ENCODE measurements at regions not wholly inside any gene's neighbourhood (a gene's known extent, or its start where the extent isn't known, plus 50 kb on each side); places are given as distances from the start of the nearest gene placed in this dataset.
A peak's percentile ranks its signal among the peaks of the same experiment; 100 is the strongest.

- Histone ChIP-seq H3K9me3 (peaks cover 0 to 9% (median 0%) of the 10 kb centered on the region in 4 donors), H3K27ac (no peak overlapping the region), H3K4me1 (no peaks in the 10 kb centered on the region), H3K4me3 (no peak overlapping the region), H3K27me3 (no peaks in the 10 kb centered on the region), H3K36me3 (no peaks in the 10 kb centered on the region)
- no peak for DNase-seq (ENCODE audit: low spot score in 2 of 2)
- TF ChIP-seq POLR2A (IDR thresholded peaks at IDR 0.05) (no peak), EP300 (IDR thresholded peaks at IDR 0.05) (no peak)
- TF ChIP-seq, protein P1, sequence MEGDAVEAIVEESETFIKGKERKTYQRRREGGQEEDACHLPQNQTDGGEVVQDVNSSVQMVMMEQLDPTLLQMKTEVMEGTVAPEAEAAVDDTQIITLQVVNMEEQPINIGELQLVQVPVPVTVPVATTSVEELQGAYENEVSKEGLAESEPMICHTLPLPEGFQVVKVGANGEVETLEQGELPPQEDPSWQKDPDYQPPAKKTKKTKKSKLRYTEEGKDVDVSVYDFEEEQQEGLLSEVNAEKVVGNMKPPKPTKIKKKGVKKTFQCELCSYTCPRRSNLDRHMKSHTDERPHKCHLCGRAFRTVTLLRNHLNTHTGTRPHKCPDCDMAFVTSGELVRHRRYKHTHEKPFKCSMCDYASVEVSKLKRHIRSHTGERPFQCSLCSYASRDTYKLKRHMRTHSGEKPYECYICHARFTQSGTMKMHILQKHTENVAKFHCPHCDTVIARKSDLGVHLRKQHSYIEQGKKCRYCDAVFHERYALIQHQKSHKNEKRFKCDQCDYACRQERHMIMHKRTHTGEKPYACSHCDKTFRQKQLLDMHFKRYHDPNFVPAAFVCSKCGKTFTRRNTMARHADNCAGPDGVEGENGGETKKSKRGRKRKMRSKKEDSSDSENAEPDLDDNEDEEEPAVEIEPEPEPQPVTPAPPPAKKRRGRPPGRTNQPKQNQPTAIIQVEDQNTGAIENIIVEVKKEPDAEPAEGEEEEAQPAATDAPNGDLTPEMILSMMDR (IDR thresholded peaks at IDR 0.05) = no peak
- 87 to 92% methylated on average over 6 of the region's 6 CpGs for WGBS, 2 donors
Measured at GRCh38 chr5:124972703-124973102, 226.3 kb upstream of the ZNF608 start.

DNA sequence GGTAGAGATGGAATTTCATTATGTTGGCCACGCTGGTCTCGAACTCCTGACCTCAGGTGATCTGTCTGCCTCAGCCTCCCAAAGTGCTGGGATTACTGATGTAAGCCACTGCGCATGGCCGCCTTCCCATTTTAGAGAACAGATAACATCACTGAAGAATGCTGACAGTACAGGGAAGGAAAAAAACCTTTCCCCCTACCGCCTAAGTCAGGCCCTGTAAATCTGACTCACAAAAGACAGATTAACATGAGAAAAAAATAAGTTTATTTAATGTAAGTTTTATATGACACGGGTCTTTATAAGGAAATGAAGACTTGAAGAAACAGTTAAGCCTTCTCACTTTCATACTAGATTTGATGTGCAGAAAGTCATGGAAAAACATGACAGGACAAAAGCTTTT, 227.2 kb upstream of the ZNF608 start:
- Histone ChIP-seq H3K9me3 (peaks cover 0 to 9% (median 0%) of the 10 kb centered on the region in 4 donors), H3K4me3 (no peak overlapping the region), H3K36me3 (no peaks in the 10 kb centered on the region), H3K27ac (no peak overlapping the region), H3K4me1 (no peaks in the 10 kb centered on the region), H3K27me3 (no peaks in the 10 kb centered on the region)
- no peak for DNase-seq (ENCODE audit: low spot score in 2 of 2)
- 90 to 94% methylated on average over 6 of the region's 6 CpGs for WGBS, 2 donors
- TF ChIP-seq EP300 (IDR thresholded peaks at IDR 0.05) = no peak
- no peak for TF ChIP-seq POLR2A (IDR thresholded peaks at IDR 0.05)
- TF ChIP-seq, protein P1 (IDR thresholded peaks at IDR 0.05) = no peak

- no peak for TF ChIP-seq POLR2A (IDR thresholded peaks at IDR 0.05)
- Histone ChIP-seq H3K9me3 (peaks cover 0 to 9% (median 0%) of the 10 kb centered on the region in 4 donors), H3K4me3 (no peak overlapping the region), H3K27me3 (no peaks in the 10 kb centered on the region), H3K36me3 (no peaks in the 10 kb centered on the region), H3K27ac (no peak overlapping the region), H3K4me1 (peaks cover 0 to 15% (median 0%) of the 10 kb centered on the region in 4 donors)
- WGBS, 2 donors = 93 to 98% methylated on average over 20 to 21 of the region's 23 CpGs
- DNase-seq (ENCODE audit: low spot score in 2 of 2) = no peak
Measured at GRCh38 chr5:124976086-124976485, 229.6 kb upstream of the ZNF608 start.

- Histone ChIP-seq H3K27me3 (no peaks in the 10 kb centered on the region), H3K36me3 (no peaks in the 10 kb centered on the region), H3K9me3 (peaks cover 0 to 19% (median 0%) of the 10 kb centered on the region in 4 donors), H3K4me3 (no peak overlapping the region), H3K4me1 (peaks cover 0 to 15% (median 0%) of the 10 kb centered on the region in 4 donors), H3K27ac (peak overlapping the region in 1 of 4 donors; percentile 38)
- TF ChIP-seq POLR2A (IDR thresholded peaks at IDR 0.05) (no peak), EP300 (IDR thresholded peaks at IDR 0.05) (no peak)
- TF ChIP-seq, protein P1 (IDR thresholded peaks at IDR 0.05) = no peak
- DNase-seq (ENCODE audit: low spot score in 2 of 2) = no peak
- 40 to 46% methylated on average over 2 of the region's 2 CpGs for WGBS, 2 donors
Measured at GRCh38 chr5:124979251-124979650, 232.8 kb upstream of the ZNF608 start.

DNA sequence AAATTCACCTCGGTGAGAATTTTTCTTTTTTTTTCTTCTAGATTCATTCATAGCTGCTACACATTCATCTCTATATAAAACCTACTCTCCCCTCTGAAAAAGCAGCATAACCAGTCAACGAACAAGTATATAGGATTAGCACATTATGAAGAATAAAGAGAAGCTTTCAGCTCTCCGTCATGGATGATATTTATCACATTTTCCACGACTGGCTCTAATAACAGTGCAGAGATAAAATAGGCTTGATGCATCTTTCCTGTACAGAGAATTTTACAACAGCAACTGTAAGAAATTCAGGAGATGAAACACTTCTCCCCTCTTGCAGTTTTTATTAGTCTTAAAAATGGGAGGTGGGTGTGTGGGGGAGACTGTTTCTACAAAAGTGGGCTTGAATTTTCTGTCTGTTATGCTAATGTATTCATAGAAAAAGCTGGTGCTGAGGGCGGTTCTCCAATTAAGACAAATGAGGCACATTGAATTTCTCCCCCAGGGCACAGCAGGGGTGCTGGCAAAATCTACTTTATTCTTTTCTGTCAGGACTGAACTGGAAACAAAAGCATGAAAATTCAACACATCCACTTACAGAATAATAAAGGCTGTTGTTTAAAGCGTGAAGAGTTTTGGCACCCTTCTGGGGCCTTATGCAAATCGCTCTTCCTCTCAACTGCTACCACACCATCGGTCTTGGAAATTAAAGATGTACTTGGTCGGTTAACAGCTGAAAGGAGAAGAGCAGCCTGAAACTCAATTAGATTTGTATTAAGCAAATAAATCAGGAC, 233.9 kb upstream of the ZNF608 start:
- no peak for DNase-seq (ENCODE audit: low spot score in 2 of 2)
- H3K4me1 ChIP-seq = peaks cover 0 to 15% (median 0%) of the 10 kb centered on the region in 4 donors
- H3K27me3 ChIP-seq = no peaks in the 10 kb centered on the region
- no peak overlapping the region for H3K4me3 ChIP-seq
- TF ChIP-seq POLR2A (IDR thresholded peaks at IDR 0.05) = no peak
- TF ChIP-seq, protein P1 (IDR thresholded peaks at IDR 0.05) = no peak
- TF ChIP-seq EP300 (IDR thresholded peaks at IDR 0.05) = no peak
- WGBS, 2 donors = 31 to 37% methylated on average over 9 of the region's 9 CpGs
- peak overlapping the region in 3 of 4 donors; percentile 4 to 41 (median 8) for H3K27ac ChIP-seq
- H3K36me3 ChIP-seq = no peaks in the 10 kb centered on the region
- peaks cover 0 to 20% (median 0%) of the 10 kb centered on the region in 4 donors for H3K9me3 ChIP-seq

All from tibial nerve (tissue), 4 donors.